NCI-H1694 (cell line): ENCODE measurements at regions not wholly inside any gene's neighbourhood (a gene's known extent, or its start where the extent isn't known, plus 50 kb on each side); places are given as distances from the start of the nearest gene placed in this dataset.
"Not testable (repeated sequence)": the region's sequence is repeated elsewhere in the genome, so short reads cannot be mapped to it uniquely, and the experiment has no call there.

ENCODE experiments used
- DNase-seq: peaks from one replicate; lab custom pipeline; 2025; lab: John Stamatoyannopoulos, UW

DNA sequence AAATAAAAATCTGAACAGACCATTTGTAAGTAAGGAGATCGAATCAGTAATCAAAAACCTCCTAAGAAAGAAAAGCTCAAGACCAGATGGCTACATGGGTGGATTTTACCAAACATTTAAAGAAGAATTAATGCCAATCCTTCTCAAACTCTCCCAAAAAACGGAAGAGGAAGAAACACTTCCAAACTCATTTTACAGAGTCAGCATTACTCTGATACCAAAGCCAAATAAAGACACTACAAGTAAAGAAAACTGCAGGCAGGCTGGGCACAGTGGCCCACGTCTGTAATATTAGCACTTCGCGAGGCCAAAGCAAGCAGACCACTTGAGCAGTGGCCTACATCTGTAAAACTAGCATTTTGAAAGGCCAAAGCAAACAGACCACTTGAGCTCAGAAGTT, 159.8 kb downstream of the DPY19L2 start:
- no peak for DNase-seq

DNA sequence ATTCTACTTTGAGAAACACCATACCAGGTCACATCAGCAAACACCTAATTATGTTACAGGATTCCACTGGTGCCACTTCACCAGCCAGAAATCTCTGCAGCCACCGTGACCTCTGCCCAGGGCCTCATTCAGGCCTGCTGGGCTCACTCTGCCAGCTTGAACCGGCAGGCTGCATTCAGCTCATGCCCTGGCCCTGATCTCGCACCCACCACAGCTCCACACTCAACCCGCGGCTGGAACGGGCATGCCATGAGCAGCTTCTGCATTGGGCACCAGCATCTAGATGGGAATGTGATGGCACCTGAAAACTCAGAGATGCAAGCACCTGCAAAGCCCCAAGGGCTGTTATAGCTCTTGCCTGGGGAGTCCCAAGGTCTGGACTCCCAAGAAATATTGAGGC, 168.7 kb downstream of the DPY19L2 start:
- no peak for DNase-seq

DNA sequence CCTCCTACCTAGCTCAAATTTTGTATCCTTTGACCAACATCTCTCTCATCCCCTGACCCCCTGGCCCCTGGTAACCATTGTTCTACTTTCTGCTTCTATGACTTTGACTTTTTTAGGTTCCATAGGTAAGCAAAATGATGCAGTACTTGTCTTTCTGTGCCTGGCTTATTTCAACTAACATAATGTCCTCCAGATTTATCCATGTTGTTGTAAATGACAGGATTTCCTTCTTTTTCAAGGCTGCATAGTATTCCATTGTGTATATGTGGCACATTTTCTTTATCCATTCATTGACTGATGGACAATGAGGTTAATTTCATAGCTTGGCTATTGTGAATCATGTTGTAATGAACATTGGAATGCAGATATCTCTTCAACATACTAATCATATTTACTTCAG, 170.1 kb downstream of the DPY19L2 start:
- no peak for DNase-seq

DNA sequence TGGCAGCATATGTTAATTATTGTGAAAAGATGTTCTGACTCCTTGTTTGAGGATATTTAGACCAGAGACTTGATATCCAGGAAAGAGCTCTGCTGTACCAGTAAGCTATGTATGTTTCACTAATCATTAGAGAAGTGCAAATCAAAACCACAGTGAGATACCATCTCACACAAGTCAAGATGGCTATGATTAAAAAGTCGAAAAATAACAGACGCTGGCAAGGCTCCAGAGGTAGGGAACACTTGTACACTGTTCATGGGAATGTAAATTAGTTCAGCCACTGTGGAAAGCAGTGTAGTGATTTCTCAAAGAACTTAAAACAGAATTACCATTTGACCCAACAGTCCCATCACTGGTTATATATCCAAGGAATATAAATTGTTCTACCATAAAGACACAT, 171.6 kb downstream of the DPY19L2 start:
- DNase-seq = no peak

DNA sequence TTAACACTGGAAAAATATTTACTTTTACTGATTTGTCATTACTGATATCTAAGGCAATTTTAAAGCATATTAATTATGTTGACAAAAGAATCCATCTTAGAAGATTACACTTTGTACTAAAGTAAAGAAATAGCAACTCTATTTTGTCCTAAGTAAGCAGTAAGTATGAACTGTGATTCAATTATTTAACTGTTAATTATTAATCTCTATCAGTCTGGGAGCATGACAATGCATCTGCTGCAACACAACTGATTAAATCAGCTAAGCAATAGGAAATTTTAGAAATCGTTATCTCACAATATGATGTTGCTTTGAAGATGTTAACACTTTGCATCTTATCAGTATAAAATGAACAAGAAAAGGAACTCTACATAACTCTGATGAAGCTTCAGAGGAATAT, 172.3 kb downstream of the DPY19L2 start:
- DNase-seq = no peak

DNA sequence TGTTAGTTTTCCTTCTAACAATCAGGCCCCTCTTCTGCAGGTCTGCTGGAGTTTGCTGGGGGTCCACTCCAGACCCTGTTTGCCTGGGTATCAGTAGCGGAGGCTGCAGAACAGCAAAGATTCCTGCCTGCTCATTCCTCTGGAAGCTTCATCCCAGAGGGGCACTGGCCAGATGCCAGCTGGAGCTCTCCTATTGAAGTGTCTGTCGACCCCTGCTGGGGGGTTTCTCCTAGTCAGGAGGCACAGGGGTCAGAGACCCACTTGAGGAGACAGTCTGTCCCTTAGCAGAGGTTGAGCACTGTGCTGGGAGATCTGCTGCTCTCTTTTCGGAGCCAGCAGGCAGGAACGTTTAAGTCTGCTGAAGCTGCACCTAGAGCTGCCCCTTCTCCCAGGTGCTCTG, 174.9 kb downstream of the DPY19L2 start:
- not testable (repeated sequence) for DNase-seq

DNA sequence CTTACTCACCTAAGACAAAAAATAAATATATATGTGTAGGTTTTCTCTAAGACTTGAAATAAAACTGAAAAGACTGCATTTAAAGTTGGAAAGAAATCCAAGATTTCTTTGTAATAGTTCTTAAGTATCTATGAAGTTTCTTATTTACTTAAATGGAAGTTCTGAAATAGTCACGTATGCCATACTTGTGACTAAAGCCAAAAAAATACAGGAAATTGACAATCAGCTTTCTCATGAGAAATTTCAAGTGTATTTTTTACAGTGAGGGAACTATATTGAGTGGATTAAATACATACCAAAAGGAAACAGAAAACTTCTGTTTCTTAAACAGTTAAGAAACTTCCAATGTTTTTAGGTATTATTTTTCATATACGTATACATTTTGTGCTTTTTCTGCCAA, 188.1 kb downstream of the DPY19L2 start:
- DNase-seq = no peak

DNA sequence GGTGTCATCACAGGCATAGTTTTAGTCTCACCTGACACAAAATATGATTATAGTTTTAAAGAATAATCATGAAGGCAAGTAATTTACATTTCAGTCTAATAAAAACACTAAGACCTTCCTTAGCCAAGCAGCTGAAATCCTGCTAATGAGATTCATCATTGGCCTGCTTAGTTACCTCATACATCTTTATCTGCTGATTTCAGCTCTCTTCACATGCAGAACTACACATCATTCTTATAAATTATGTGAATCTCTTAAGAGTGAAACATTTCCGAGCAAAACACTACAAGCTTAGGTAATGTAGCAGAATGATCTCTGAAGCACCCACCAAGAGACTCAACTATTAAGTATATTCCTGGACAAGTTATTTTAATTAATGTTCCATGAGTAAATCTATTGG, 198.1 kb downstream of the DPY19L2 start:
- no peak for DNase-seq

DNA sequence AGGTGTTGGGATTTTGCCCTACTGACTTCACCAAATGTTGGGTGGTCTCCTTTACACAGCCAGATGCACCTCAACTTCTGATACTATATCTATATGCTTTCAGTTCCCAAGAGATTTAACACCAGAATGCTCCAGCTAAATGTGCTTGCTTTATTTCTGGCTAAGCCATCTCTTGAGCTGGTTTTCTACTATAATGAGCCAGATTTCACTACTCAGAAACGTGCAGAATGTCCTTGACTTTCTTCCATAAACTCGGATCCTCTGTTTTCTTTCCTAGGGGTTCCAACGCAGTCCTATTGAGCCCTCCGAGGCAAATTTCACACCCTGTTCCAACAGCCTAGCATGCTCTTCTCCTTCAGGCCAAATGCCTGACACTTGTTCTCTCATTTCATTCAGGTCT, 200.3 kb downstream of the DPY19L2 start:
- DNase-seq = no peak

DNA sequence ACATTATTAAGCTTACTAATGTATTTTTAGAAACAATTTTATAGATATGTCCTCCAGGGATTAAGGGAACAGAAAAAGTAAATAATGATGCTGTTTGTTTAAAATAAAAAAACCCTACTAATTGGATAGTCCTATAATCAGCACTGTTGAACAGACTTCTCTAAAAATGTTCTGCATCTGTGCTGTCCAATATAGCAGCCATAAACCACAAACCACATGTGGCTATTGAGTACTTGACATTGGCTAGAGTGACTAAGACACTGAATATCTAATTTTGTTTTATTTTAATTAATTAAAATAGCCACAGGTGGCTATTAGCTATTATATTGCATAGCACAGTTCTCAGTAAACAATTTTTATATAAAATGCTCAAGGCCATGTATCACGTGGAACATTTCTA, 210.4 kb downstream of the DPY19L2 start:
- DNase-seq = no peak

DNA sequence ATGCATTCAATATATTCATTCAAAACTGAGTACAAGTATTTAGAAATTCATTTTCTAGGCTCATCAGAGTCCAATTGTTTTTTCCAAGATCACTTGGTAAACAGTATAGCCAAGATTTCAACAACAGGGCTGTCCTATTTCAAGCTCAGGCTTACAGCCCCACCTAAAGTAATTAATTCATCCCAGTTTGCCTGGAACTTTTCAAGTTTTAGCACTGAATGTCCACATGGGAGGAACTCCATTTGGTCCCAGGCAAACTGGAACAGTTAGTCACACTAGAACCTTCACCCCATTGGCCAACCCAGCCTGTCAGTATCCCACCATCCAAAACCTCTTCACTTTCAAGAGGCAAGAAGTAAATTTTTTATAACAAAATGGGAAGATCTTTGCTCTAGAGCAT, 210.9 kb downstream of the DPY19L2 start:
- DNase-seq = no peak

DNA sequence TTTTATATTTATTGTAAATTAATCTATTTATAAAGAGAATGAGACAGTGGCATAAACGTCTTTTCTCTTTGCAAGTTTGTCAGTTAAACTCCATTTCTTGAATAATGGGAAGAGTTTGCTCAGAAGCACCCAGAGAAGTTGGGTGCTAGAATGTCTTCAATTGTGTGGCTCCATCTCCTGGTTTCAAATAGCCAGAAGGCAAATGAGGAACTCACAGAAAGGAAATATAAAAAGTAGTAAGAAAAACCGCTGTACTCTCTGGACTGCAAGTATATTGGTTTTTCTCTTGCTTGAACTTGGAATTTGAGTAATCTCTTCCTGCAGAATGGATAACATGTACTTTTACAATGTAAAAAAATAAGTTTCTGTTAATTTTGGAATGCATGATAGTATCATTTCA, 217.5 kb downstream of the DPY19L2 start:
- DNase-seq = no peak

DNA sequence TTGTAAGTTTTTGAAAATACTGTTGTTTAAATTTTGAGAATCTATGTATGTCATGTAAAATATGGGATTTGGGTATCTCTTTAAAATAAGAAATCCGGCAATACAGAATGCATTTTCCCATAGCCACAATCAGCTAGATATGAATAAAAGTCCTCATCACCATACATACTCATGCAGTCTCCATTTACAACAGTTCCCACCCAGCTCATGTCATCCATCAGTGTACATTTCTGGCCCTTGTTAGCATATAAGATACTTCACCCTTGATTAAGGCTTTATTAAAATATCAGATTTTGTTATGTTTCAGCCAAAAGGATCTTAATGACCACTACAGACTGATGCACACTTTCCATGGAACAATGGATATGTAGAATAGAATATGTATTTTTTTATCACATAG, 218.0 kb downstream of the DPY19L2 start:
- no peak for DNase-seq

DNA sequence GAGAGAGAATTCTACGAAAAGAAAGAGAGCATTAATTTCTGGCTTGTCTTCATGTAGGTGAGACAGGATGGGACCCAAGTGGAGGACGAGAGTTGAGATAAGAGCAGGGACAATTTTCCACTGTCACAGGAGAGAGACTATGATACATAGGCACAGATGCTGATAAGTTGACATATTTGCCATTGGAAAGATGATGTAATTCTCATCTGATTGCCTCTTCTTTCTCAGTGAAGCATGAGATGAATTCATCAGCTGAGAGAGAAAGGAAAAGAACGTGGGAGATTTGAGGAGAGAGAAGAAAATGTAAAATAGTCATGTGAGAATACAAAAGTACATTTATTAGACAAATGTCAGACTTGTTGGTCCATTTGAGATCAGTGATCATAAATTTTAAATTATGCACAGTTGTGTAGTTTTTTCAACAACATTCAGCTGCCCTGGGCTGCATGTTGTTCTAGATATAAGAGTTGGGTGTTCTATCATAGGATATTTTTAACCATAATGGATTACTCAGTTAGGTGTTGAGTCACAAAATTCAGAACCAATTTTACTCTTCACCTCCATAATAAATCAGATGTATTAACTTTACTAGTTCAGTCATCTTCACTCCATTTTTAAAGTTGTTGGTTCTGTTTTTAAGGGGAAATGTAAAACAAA, 222.9 kb downstream of the DPY19L2 start:
- DNase-seq = no peak

DNA sequence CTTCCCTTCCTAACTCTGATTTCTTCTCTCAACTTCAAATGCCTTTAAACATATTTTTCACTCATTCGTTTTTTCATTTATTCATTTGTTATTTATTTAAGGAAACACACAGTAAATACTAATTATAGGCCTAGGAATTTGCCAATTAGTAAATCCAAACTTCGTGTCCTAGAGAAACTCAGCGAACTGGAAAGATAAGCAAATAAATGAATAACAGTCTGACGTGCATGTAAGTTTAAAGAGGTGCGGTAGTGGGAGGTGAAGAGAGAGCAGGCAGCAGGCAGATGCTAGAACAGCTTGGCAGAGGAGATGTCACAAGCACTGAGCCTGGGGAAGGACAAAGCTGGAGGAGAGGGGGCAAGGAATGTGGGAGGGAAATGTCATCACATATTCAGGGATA, 228.2 kb downstream of the DPY19L2 start:
- no peak for DNase-seq

DNA sequence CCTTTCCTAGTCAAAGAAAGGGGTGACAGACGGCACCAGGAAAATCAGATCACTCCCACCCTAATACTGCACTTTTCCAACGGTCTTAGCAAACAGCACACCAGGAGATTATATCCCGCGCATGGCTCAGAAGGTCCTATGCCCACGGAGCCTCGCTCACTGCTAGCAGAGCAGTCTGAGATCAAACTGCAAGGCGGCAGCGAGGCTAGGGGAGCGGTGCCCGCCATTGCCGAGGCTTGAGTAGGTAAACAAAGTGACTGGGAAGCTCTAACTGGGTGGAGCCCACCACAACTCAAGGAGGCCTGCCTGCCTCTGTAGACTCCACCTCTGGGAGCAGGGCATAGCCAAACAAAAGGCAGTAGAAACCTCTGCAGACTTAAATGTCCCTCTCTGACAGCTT, 233.9 kb downstream of the DPY19L2 start:
- not testable (repeated sequence) for DNase-seq

DNA sequence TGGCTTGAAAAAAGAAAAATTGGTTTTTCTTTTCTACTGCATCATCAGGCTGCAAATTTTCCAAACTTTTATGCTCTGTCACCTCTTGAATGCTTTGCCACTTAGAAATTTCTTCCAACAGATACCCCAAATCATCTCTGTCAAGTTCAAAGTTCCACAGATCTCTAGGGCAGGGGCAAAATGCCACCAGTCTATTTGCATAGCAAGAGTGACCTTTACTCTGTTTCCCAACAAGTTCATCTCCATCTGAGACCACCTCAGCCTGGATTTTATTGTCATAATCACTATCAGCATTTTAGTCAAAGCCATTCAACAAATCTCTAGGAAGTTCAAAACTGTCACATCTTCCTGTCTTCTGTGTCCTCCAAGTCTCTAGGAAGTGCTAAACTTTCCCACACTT, 240.3 kb downstream of the DPY19L2 start:
- DNase-seq = not testable (repeated sequence)

DNA sequence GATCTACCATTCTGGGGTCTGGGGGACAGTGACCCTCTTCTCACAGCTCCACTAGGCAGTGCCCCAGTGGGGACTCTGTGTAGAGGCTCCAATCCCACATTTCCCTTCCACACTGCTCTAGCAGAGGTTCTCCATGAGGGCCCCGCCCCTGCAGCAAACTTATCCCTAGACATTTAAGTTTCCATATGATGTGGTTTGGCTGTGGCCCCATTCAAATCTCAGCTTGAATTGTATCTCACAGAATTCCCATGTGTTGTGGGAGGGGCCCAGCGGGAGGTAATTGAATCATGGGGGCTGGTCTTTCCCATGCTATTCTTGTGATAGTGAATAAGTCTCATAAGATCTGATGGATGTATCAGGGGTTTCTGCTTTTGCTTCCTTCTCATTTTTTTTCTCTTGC, 241.3 kb downstream of the DPY19L2 start:
- not testable (repeated sequence) for DNase-seq

DNA sequence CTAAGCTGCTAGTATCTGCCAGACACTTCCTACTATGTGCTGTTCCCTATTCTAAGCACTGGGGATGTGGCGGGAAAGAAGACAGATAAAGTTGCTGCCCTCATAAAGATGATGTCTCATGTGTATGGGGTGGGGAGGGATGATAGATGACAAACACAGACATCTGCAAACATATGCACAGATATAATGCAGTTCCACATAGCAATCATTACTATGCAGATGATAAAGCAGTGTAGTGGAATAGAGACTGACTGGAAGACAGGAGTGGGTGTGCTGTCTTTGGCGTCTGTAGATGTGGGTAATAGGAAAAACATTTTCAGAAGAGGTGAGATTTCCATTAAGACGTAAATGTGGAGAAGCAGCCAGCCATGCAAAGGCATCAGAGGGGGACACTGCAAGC, 243.6 kb downstream of the DPY19L2 start:
- no peak for DNase-seq

DNA sequence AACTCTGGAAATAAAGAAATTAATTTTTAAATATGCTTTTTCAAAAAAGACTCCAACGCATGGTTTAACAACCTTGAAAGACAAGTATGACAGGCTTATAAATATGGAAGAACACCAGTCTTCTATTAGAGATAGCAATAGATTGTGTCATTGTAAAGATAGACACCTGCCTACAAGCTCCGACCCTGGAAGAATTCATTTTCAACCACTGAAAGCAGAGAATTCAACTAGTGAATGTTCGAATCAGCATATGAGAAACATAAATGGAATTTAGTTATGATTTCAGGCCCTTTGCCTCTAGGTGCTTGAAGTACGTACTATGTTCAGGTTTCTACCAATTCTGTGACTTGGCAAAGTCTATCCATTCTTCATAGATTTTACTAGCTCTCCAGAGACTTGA, 244.5 kb downstream of the DPY19L2 start:
- no peak for DNase-seq

DNA sequence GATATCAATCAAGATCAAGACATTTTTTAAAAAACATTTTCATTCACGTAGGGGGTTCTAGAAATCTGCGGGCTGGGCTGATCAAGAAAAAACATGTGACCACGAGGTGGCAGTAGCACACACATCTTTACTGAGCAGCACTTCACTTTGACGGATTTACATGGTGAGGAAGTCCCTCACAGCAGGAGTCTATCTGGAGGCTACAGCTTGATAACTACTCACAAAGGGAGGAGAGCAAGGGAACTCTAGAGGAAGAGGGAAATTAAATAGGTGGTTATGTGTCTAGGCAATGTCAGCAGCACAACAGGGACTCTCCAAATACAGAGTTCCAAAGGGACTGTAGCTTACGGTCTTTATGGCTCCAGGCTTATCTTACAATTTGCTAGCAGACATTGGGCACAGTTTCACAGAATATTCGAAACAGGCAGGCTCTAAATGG, 248.1 kb downstream of the DPY19L2 start:
- peak; percentile 10 for DNase-seq

DNA sequence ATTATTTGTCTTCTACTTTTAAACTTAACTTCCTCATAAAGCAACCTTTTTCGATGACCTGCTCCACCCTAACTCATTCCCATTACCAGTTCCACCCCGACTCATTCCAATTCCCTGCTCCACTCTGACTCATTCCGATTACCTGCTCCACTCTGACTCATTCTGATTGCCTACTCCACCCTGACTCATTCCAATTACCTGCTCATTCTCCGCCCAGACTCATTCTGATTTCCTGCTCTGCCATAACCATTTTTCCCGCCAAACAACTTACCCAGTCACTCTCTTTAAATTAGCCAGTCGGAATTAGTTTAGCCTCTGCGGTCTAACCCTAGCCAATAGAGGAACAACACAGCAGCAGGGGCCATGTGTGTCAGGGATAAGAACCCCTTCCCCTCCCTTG, 249.1 kb downstream of the DPY19L2 start:
- no peak for DNase-seq

DNA sequence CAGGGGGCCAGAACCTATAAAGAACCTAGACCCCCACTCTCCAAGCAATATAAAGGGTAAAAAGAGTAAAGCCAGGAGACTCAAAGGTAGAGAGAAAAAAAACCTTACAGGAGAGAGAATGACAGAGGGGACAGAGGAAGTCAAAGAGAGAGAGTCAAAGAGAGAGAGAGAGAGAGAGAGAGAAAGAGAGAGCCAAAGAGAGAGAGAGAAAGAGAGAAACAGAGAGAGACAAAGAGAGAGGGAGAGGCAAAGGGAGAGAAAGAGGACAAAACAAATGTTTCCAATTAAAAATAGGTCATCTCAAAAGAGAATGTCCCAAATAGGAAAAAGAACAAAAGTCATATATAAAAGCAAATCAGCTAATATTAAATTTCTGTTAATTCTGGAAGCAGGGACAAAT, 251.5 kb downstream of the DPY19L2 start:
- no peak for DNase-seq

DNA sequence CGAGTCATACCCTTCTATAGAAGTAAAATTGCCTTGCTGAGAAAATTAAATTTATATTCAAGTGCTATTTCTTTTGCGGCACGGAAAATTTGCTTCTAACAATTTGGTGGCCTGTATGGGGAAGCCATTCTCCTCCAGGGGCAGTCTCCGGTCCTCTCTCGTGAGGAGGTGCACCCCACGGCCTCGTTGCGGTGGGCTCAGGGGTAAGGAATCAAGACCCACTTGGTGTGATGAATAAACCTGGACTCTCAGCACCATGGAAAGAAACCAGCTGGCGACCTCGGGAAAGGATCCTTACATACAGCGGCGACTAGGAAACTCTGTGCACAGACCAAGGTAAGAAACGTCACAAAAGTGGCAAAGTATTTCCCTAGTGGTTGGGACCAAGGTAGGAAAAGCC, 252.9 kb downstream of the DPY19L2 start:
- no peak for DNase-seq

DNA sequence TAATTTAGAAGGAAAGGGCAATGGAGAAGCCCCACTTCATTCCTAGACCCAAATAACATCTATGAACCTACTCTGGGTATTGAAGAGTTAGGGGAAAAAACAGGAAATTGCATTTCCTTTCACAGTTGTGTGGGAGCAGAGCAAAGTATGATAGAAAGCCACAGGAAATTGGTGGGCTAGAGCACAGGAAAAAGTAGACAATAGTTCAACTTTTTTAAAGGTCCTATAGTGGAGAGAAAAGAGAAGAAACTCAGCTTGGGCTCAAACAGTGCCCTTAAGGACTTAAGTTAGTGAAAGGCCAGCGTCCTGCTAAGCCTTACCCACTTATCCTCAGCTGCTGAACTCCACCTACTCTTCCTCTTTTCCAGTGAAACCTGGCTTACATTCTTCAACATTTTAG, 258.1 kb downstream of the DPY19L2 start:
- DNase-seq = no peak
